B cell (primary cell): ENCODE measurements at regions not wholly inside any gene's neighbourhood (a gene's known extent, or its start where the extent isn't known, plus 50 kb on each side); places are given as distances from the start of the nearest gene placed in this dataset.

Source experiments
- CTCF ChIP-seq: fragments of 200-600 bp; IDR thresholded peaks from one replicate; pipeline ENCODE4 v1.8.0; 2022; ENCODE audit warnings: antibody characterized with exemption, mild to moderate bottlenecking
- EZH2 ChIP-seq: IDR thresholded peaks from 2 replicates; pipeline ENCODE4 v1.6.1; 2012; ENCODE audit warnings: borderline replicate concordance, low read depth, mild to moderate bottlenecking, moderate library complexity, low read length; ENCODE audit not compliant: insufficient read depth, poor library complexity, severe bottlenecking

DNA sequence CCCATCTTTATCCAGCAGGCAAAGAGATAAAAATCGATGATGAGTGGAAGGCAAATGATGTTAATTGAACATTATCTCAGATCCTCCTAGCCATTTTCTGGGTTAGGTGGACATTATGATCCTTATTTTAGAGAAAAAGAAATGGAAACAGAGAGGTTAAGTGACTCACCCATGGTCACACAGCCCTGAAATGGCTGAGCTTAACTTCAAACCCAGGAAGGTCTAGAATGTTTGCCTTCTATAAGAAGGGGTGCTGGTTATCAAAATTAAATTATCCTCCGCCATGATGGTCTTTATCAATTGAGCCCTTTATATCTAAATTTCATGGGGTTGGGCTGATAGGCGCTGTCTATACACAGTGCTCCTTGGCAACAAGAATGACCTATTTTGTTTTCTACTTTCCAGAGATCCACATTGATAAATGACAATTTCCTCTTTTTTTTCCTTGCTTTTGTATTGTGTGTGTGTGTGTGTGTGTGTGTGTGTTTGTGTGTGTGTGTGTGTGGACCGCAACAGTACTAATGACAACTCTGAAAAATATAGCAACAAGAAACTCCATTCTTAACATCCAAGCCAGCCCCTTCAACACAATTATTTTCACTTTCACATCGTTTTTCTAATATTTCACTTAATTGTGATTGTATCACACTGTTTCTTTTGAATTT, 571.9 kb downstream of the VRK1 start:
- TF ChIP-seq CTCF (no peak), EZH2 (no peak)
